Fibroblast of lung (primary cell): ENCODE measurements at regions not wholly inside any gene's neighbourhood (a gene's known extent, or its start where the extent isn't known, plus 50 kb on each side); places are given as distances from the start of the nearest gene placed in this dataset.

Experiments used
- CTCF ChIP-seq, 2 donors: IDR thresholded peaks in 1 of 2; conservative IDR thresholded peaks in 1 of 2; 1 replicate in 1 of 2; 2 replicates in 1 of 2; pipeline ENCODE4 v1.5.1; 2011 to 2012; ENCODE audit warnings: low read length in 2 of 2, control low read depth in 1 of 2, inconsistent platforms in 1 of 2, low read depth in 1 of 2, mild to moderate bottlenecking in 1 of 2
- EZH2 ChIP-seq: IDR thresholded peaks from 2 replicates; pipeline ENCODE4 v1.5.1; 2012; ENCODE audit warnings: low read length, control low read depth, mild to moderate bottlenecking; ENCODE audit errors: missing control alignments

GRCh38 chr3:156761007-156761406, 65.1 kb upstream of the LEKR1 start:
- no peak for TF ChIP-seq CTCF (conservative IDR thresholded peaks at IDR 0.05 in 1 of 2, IDR thresholded peaks at IDR 0.05 in 1 of 2; ENCODE audit: low read depth in 1 of 2, low read length in 2 of 2)
- TF ChIP-seq EZH2: no peak
